ENCODE measurements at regions not wholly inside any gene's neighbourhood (a gene's known extent, or its start where the extent isn't known, plus 50 kb on each side); places are given as distances from the start of the nearest gene placed in this dataset.

- H3K27me3 ChIP-seq (ENCODE audit: insufficient read depth, low read depth, low read length): no peaks in the 10 kb centered on the region
- H2AFZ ChIP-seq (ENCODE audit: low read depth, low read length): no peak overlapping the region
- H3K9me2 ChIP-seq (ENCODE audit: insufficient read depth, low read length): no peaks in the 10 kb centered on the region
- H3K9ac ChIP-seq (ENCODE audit: low read length): no peak overlapping the region
- H3K36me3 ChIP-seq (ENCODE audit: insufficient read depth, low read length): no peaks in the 10 kb centered on the region
- no peaks in the 10 kb centered on the region for H4K20me1 ChIP-seq (ENCODE audit: insufficient read depth)
- no peak for TF ChIP-seq EZH2 (IDR thresholded peaks at IDR 0.05; ENCODE audit: borderline replicate concordance, insufficient read depth, low read length, poor library complexity, severe bottlenecking)
- TF ChIP-seq TAF1 (IDR thresholded peaks at IDR 0.05; ENCODE audit: low read depth): no peak
- no peak for TF ChIP-seq SMC3 (conservative IDR thresholded peaks at IDR 0.05; ENCODE audit: poor library complexity)
- no peak for TF ChIP-seq REST (IDR thresholded peaks at IDR 0.05; ENCODE audit: borderline replicate concordance)
- no peak for TF ChIP-seq RAD21 (conservative IDR thresholded peaks at IDR 0.05)
- no peak for TF ChIP-seq CTCF (IDR thresholded peaks at IDR 0.05; ENCODE audit: poor library complexity, severe bottlenecking)
- no peak for TF ChIP-seq MXI1 (conservative IDR thresholded peaks at IDR 0.05; ENCODE audit: poor library complexity, severe bottlenecking)
- TF ChIP-seq EP300 (conservative IDR thresholded peaks at IDR 0.05; ENCODE audit: poor library complexity, severe bottlenecking): no peak
- no peak for TF ChIP-seq POLR2AphosphoS5 (IDR thresholded peaks at IDR 0.05)
- no peaks in the 10 kb centered on the region for H3F3A ChIP-seq (ENCODE audit: insufficient read depth, low read length, poor library complexity, severe bottlenecking)
- H3K9me3 ChIP-seq (ENCODE audit: low read length): no peaks in the 10 kb centered on the region
- no peak overlapping the region for H3K4me3 ChIP-seq (ENCODE audit: low read length)
- H3K27ac ChIP-seq (ENCODE audit: low read length): no peak overlapping the region
- H3K79me2 ChIP-seq (replicated peaks; ENCODE audit: insufficient read depth, low read length): no peaks in the 10 kb centered on the region
- no peak overlapping the region for H3K4me2 ChIP-seq (ENCODE audit: low read length)
Observed at GRCh38 chr6:47375426-47375825, 65.7 kb upstream of the TNFRSF21 start.

GRCh38 chr6:47376930-47377329 lies 67.2 kb upstream of the TNFRSF21 start:
- H3K4me3 ChIP-seq (ENCODE audit: low read length): no peak overlapping the region
- H4K20me1 ChIP-seq (ENCODE audit: insufficient read depth): no peaks in the 10 kb centered on the region
- no peaks in the 10 kb centered on the region for H3K79me2 ChIP-seq (replicated peaks; ENCODE audit: insufficient read depth, low read length)
- H3K27me3 ChIP-seq (ENCODE audit: insufficient read depth, low read depth, low read length): no peaks in the 10 kb centered on the region
- H3K27ac ChIP-seq (ENCODE audit: low read length): no peak overlapping the region
- TF ChIP-seq CTCF (IDR thresholded peaks at IDR 0.05; ENCODE audit: poor library complexity, severe bottlenecking) (no peak), RAD21 (conservative IDR thresholded peaks at IDR 0.05) (no peak), SMC3 (conservative IDR thresholded peaks at IDR 0.05; ENCODE audit: poor library complexity) (no peak), TAF1 (IDR thresholded peaks at IDR 0.05; ENCODE audit: low read depth) (no peak), EZH2 (IDR thresholded peaks at IDR 0.05; ENCODE audit: borderline replicate concordance, insufficient read depth, low read length, poor library complexity, severe bottlenecking) (no peak), MXI1 (conservative IDR thresholded peaks at IDR 0.05; ENCODE audit: poor library complexity, severe bottlenecking) (no peak), REST (IDR thresholded peaks at IDR 0.05; ENCODE audit: borderline replicate concordance) (no peak), EP300 (conservative IDR thresholded peaks at IDR 0.05; ENCODE audit: poor library complexity, severe bottlenecking) (no peak), POLR2AphosphoS5 (IDR thresholded peaks at IDR 0.05) (no peak)
- H3K9ac ChIP-seq (ENCODE audit: low read length): no peak overlapping the region
- H3K9me2 ChIP-seq (ENCODE audit: insufficient read depth, low read length): no peaks in the 10 kb centered on the region
- H3K9me3 ChIP-seq (ENCODE audit: low read length): no peaks in the 10 kb centered on the region
- H3K4me2 ChIP-seq (ENCODE audit: low read length): no peak overlapping the region
- no peaks in the 10 kb centered on the region for H3F3A ChIP-seq (ENCODE audit: insufficient read depth, low read length, poor library complexity, severe bottlenecking)
- H2AFZ ChIP-seq (ENCODE audit: low read depth, low read length): no peak overlapping the region
- H3K36me3 ChIP-seq (ENCODE audit: insufficient read depth, low read length): no peaks in the 10 kb centered on the region
